ENCODE measurements at regions not wholly inside any gene's neighbourhood (a gene's known extent, or its start where the extent isn't known, plus 50 kb on each side); places are given as distances from the start of the nearest gene placed in this dataset.

- Histone ChIP-seq H3K36me3 (no peaks in the 10 kb centered on the region), H3K9me3 (no peaks in the 10 kb centered on the region), H3K4me3 (ENCODE audit: low read depth, low read length) (no peak overlapping the region), H3K27me3 (no peaks in the 10 kb centered on the region), H3K4me1 (no peaks in the 10 kb centered on the region)
- DNase-seq = no peak
- TF ChIP-seq, protein P1, sequence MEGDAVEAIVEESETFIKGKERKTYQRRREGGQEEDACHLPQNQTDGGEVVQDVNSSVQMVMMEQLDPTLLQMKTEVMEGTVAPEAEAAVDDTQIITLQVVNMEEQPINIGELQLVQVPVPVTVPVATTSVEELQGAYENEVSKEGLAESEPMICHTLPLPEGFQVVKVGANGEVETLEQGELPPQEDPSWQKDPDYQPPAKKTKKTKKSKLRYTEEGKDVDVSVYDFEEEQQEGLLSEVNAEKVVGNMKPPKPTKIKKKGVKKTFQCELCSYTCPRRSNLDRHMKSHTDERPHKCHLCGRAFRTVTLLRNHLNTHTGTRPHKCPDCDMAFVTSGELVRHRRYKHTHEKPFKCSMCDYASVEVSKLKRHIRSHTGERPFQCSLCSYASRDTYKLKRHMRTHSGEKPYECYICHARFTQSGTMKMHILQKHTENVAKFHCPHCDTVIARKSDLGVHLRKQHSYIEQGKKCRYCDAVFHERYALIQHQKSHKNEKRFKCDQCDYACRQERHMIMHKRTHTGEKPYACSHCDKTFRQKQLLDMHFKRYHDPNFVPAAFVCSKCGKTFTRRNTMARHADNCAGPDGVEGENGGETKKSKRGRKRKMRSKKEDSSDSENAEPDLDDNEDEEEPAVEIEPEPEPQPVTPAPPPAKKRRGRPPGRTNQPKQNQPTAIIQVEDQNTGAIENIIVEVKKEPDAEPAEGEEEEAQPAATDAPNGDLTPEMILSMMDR (IDR thresholded peaks at IDR 0.05; ENCODE audit: low read depth, low read length) = no peak
These were observed 288.1 kb upstream of the GPC6 start for GRCh38 chr13:92938486-92939020.

DNA sequence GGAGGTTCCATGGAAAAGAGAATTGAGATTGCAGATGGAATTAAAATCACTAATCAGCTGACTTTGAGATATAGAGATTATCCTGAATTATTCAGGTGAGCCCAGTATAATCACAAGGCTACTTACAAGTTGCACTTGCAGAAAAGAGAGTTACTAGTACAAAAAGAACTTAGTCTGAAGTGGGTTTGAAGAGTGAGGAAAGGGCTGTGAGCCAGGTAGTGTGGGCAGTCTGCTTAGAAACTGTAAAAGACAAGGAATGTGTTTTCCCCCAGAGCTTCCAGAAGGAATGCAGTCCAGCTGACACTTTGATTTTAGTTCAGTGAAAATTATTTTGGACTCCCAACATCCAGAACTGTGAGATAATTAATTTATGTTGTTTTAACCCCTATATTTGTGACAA, 285.4 kb upstream of the GPC6 start:
- Histone ChIP-seq H3K9me3 (no peaks in the 10 kb centered on the region), H3K27me3 (no peaks in the 10 kb centered on the region), H3K36me3 (no peaks in the 10 kb centered on the region), H3K4me1 (no peaks in the 10 kb centered on the region), H3K4me3 (ENCODE audit: low read depth, low read length) (no peak overlapping the region)
- TF ChIP-seq, protein P1 (IDR thresholded peaks at IDR 0.05; ENCODE audit: low read depth, low read length) = no peak
- no peak for DNase-seq

DNA sequence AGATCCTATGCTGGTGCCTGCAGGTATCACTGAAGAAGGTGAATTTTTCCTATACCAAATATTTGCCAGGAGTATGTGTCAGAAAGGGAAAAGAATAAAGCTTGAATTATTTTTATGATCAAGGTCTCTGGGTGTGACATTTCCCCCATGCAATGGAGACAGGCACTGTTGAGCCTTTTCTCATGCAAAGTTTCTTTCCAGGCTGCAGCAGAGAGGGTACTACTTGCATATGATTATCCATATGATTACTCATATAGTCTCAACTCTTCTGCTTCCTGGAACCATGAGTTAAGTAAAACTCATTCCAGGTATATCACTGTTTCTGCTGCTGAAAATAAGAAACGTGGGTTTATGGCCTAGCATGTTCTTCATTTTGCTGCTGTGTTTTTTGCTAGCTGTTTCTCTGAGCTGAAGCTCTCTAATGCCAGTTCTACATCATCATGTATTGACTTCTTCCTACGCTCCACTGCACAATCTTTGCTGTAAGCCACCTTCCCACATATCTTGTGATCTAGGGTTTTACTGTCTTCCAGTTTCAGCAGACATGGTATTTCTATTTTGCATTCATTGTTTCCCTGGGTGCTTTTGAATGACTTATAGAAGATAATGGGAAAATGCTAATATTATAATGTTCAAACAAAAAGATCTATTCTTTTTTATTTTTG, 278.7 kb upstream of the GPC6 start:
- no peak for DNase-seq
- Histone ChIP-seq H3K36me3 (no peaks in the 10 kb centered on the region), H3K27me3 (no peaks in the 10 kb centered on the region), H3K9me3 (no peaks in the 10 kb centered on the region), H3K4me3 (ENCODE audit: low read depth, low read length) (no peak overlapping the region), H3K4me1 (no peaks in the 10 kb centered on the region)
- TF ChIP-seq, protein P1 (IDR thresholded peaks at IDR 0.05; ENCODE audit: low read depth, low read length) = no peak

DNA sequence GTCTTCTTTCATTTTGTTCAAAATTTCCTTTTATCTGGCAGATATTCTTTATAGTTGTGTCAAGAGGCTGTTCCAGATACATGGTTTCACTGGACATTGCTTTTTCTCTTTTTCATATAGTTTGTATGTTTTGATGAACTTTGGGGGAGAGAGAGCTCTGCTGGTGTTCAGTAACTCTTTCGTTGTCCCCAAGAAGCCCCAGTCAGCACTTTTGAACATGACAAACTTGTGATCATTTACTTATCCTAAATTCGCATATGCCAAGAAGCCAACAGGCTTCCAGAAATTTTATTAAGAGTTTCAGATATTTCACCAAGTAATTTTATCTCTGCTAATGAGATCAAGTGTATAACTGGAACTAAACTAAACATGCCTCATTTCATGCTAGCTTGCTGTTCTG, 275.8 kb upstream of the GPC6 start:
- no peaks in the 10 kb centered on the region for H3K9me3 ChIP-seq
- H3K4me3 ChIP-seq (ENCODE audit: low read depth, low read length) = no peak overlapping the region
- H3K36me3 ChIP-seq = no peaks in the 10 kb centered on the region
- no peaks in the 10 kb centered on the region for H3K4me1 ChIP-seq
- DNase-seq = no peak
- TF ChIP-seq, protein P1 (IDR thresholded peaks at IDR 0.05; ENCODE audit: low read depth, low read length) = no peak
- no peaks in the 10 kb centered on the region for H3K27me3 ChIP-seq

DNA sequence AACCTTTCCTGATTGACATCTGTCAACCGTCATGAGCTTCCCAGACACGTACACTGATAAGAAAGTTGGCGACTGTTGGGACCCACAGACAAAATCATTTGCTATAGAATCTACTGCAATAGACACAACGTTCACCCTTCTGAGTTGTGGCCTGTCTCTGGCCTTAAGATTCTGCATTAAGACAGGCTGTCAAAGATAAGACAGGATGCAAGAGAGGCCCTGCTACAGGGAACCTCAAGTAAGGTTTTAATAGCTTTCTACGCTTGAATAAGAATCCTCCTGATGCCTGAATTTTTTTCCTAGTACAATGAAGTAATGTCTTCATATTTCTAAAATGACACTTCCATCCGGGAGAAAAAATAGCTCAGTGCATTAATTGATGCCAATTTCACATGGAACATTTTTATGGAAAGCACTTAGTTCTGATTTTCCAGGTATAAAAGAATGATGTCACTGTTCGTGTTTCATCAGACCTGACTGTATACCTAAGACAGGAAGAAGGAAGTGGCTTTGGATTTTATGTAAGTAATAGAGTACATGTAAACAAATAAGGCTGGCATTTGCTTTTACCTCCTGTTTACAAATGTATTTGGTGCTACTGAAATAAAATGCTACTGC, 275.2 kb upstream of the GPC6 start:
- TF ChIP-seq, protein P1 (IDR thresholded peaks at IDR 0.05; ENCODE audit: low read depth, low read length) = no peak
- H3K4me3 ChIP-seq (ENCODE audit: low read depth, low read length) = no peak overlapping the region
- no peaks in the 10 kb centered on the region for H3K36me3 ChIP-seq
- no peaks in the 10 kb centered on the region for H3K9me3 ChIP-seq
- H3K27me3 ChIP-seq = no peaks in the 10 kb centered on the region
- no peaks in the 10 kb centered on the region for H3K4me1 ChIP-seq
- DNase-seq = no peak

DNA sequence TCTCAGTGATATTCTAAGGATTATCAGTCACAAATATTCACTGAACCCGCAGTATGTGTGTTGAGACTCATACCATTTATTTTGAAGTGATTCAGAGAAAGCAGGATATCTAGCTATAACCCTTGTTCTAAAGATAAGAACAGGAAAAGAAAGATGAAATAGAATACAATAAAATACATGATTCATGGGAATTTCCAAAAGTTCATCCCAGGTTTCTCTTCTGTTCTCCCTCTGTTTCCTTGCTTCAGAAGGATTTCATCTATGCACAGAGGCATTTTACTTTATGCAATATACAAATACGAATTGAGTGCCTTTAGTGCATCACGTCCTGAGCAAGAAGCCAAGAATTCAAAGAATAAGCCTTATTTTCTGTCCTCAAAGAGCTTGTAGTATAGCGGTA, 274.4 kb upstream of the GPC6 start:
- Histone ChIP-seq H3K27me3 (no peaks in the 10 kb centered on the region), H3K9me3 (no peaks in the 10 kb centered on the region), H3K4me1 (no peaks in the 10 kb centered on the region), H3K4me3 (ENCODE audit: low read depth, low read length) (no peak overlapping the region), H3K36me3 (no peaks in the 10 kb centered on the region)
- DNase-seq = no peak
- TF ChIP-seq, protein P1 (IDR thresholded peaks at IDR 0.05; ENCODE audit: low read depth, low read length) = no peak

Data from BE2C (cell line).